Neuronal stem cell (in vitro differentiated cells): ENCODE measurements at regions not wholly inside any gene's neighbourhood (a gene's known extent, or its start where the extent isn't known, plus 50 kb on each side); places are given as distances from the start of the nearest gene placed in this dataset.

ENCODE experiments used
- DNase-seq: peaks from one replicate; pipeline ENCODE4 v3.0.0-alpha.2; 2013; ENCODE audit warnings: low spot score
- H2AFZ ChIP-seq: one replicate; pipeline ENCODE4 v1.6.1; 2013; ENCODE audit warnings: mild to moderate bottlenecking, low read length, inconsistent platforms
- H2AK5ac ChIP-seq: 2 replicates; pipeline ENCODE4 v1.6.1; 2013; ENCODE audit warnings: low read depth, mild to moderate bottlenecking, inconsistent platforms, low read length, moderate library complexity, mixed read lengths
- H2BK120ac ChIP-seq: 2 replicates; pipeline ENCODE4 v1.6.1; 2013; ENCODE audit warnings: low read depth, mild to moderate bottlenecking, inconsistent platforms, low read length, moderate library complexity, mixed read lengths
- H2BK12ac ChIP-seq: one replicate; pipeline ENCODE4 v1.6.1; 2013; ENCODE audit warnings: low read length, inconsistent platforms
- H2BK15ac ChIP-seq: 2 replicates; pipeline ENCODE4 v1.6.1; 2013; ENCODE audit warnings: mild to moderate bottlenecking, low read length, inconsistent platforms, mixed read lengths
- H2BK5ac ChIP-seq: one replicate; pipeline ENCODE4 v1.6.1; 2013; ENCODE audit warnings: inconsistent platforms, mild to moderate bottlenecking, low read length, moderate library complexity
- H3K14ac ChIP-seq: one replicate; pipeline ENCODE4 v1.6.1; 2013; ENCODE audit warnings: low read length, inconsistent platforms
- H3K18ac ChIP-seq: 2 replicates; pipeline ENCODE4 v1.6.1; 2013; ENCODE audit warnings: low read length, inconsistent platforms
- H3K23ac ChIP-seq: 2 replicates; pipeline ENCODE4 v1.6.1; 2013; ENCODE audit warnings: low read depth, mild to moderate bottlenecking, mixed read lengths, low read length, inconsistent platforms; ENCODE audit not compliant: poor library complexity
- H3K27ac ChIP-seq: replicated peaks from 3 replicates; pipeline ENCODE4 v1.5.1; 2013; ENCODE audit warnings: low read length, inconsistent platforms
- H3K27me3 ChIP-seq, 3 experiments: 2 replicates each; pipeline ENCODE4 v1.6.1; 2013; ENCODE audit warnings: low read length in 3 of 3, mild to moderate bottlenecking in 2 of 3, inconsistent platforms in 1 of 3, low read depth in 1 of 3, mixed read lengths in 1 of 3, moderate library complexity in 1 of 3; ENCODE audit not compliant: control insufficient read depth in 3 of 3, insufficient read depth in 3 of 3
- H3K36me3 ChIP-seq, 2 donors: replicated peaks in 1 of 2; 2 replicates each; pipeline ENCODE4 v1.6.1; 2013; ENCODE audit warnings: low read length in 2 of 2; ENCODE audit not compliant: control insufficient read depth in 2 of 2, insufficient read depth in 2 of 2
- H3K4ac ChIP-seq: 2 replicates; pipeline ENCODE4 v1.6.1; 2013; ENCODE audit warnings: inconsistent platforms, mild to moderate bottlenecking, low read length, moderate library complexity
- H3K4me1 ChIP-seq, 2 donors: 1 replicate in 1 of 2; 2 replicates in 1 of 2; pipeline ENCODE4 v1.6.1; 2013; ENCODE audit warnings: low read length in 2 of 2, low read depth in 1 of 2; ENCODE audit not compliant: control insufficient read depth in 2 of 2, insufficient read depth in 1 of 2
- H3K4me2 ChIP-seq: one replicate; pipeline ENCODE4 v1.6.1; 2013; ENCODE audit warnings: mild to moderate bottlenecking, low read length, inconsistent platforms; ENCODE audit not compliant: insufficient read depth, poor library complexity, severe bottlenecking
- H3K4me3 ChIP-seq, 2 donors: 2 replicates each; pipeline ENCODE4 v1.5.1; 2013; ENCODE audit warnings: low read length in 2 of 2, mild to moderate bottlenecking in 2 of 2, inconsistent platforms in 1 of 2, moderate library complexity in 1 of 2
- H3K79me1 ChIP-seq: one replicate; pipeline ENCODE4 v1.6.1; 2013; ENCODE audit warnings: low read depth, mild to moderate bottlenecking, inconsistent platforms, low read length, moderate library complexity
- H3K9ac ChIP-seq: one replicate; pipeline ENCODE4 v1.6.1; 2013; ENCODE audit warnings: mild to moderate bottlenecking, low read depth, low read length, inconsistent platforms; ENCODE audit not compliant: poor library complexity
- H3K9me3 ChIP-seq, 2 donors: replicated peaks in 1 of 2; 2 replicates each; pipeline versions ENCODE3 to v1.6.1; 2013; ENCODE audit warnings: low read length in 2 of 2, mild to moderate bottlenecking in 2 of 2, inconsistent platforms in 1 of 2, low read depth in 1 of 2, mixed read lengths in 1 of 2, moderate library complexity in 1 of 2; ENCODE audit not compliant: control insufficient read depth in 2 of 2, insufficient read depth in 1 of 2
- H4K8ac ChIP-seq: one replicate; pipeline ENCODE4 v1.6.1; 2013; ENCODE audit warnings: low read depth, mild to moderate bottlenecking, inconsistent platforms, low read length, moderate library complexity
- H4K91ac ChIP-seq: one replicate; pipeline ENCODE4 v1.6.1; 2013; ENCODE audit warnings: low read length, low read depth, mild to moderate bottlenecking, inconsistent platforms; ENCODE audit not compliant: poor library complexity
- WGBS, 2 donors: extraction: QIAGEN DNeasy Blood & Tissue Kit; methylation state at CpG; one replicate each; pipeline ENCODE4 v1.1.7; 2013; ENCODE audit warnings: missing lambda C conversion rate in 2 of 2, mixed read lengths in 1 of 2; ENCODE audit not compliant: insufficient read length in 2 of 2, insufficient replicate concordance in 1 of 2; ENCODE audit errors: extremely low coverage in 2 of 2; 5-methylcytosine and 5-hydroxymethylcytosine counted together

DNA sequence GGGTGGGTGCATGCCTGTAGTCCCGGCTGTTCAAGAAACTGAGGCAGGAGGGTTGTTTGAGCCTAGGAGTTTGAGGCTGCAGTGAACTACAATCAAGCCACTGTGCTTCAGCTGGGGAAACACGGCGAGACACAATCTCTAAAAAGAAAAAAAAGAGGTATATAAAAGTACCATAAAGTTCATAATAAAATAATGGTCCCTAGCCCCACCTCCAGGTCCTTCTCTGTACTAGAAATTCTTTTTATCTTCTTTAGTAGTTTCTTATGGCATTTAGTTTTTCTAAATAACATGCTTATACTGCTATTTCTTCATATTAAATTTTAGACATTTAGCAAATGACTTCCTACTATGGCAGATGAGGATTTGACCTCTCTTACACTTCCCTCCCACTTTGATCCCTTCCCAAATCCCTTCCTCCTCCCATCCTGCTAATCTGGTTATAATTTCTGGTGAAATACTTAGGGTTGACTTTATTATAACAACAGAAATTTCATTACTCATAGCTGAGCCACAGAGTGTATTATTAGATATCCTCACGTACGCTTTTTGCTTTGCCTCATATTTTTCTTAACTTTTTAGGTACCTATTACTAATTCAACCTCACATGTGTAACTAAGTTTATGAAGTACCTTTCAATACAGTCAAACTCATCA is 94.7 kb downstream of the SLC41A2 start:
- Histone ChIP-seq H2BK5ac (no peak overlapping the region), H3K27ac (no peak overlapping the region), H3K4me2 (no peak overlapping the region), H2BK120ac (no peak overlapping the region), H2AK5ac (no peak overlapping the region), H3K18ac (no peak overlapping the region), H2BK12ac (no peak overlapping the region), H4K91ac (no peak overlapping the region), H3K9me3 (no peaks in the 10 kb centered on the region), H3K4me1 (no peaks in the 10 kb centered on the region), H3K4me3 (no peak overlapping the region), H3K23ac (no peak overlapping the region), H3K4ac (no peak overlapping the region), H3K36me3 (no peaks in the 10 kb centered on the region), H3K9ac (no peak overlapping the region), H4K8ac (no peak overlapping the region), H2BK15ac (no peak overlapping the region), H3K14ac (no peak overlapping the region), H3K79me1 (no peaks in the 10 kb centered on the region), H3K27me3 (no peaks in the 10 kb centered on the region), H2AFZ (no peak overlapping the region)
- no CpG with 5 or more reads among the region's 5 CpGs for WGBS, 2 donors
- DNase-seq = no peak

DNA sequence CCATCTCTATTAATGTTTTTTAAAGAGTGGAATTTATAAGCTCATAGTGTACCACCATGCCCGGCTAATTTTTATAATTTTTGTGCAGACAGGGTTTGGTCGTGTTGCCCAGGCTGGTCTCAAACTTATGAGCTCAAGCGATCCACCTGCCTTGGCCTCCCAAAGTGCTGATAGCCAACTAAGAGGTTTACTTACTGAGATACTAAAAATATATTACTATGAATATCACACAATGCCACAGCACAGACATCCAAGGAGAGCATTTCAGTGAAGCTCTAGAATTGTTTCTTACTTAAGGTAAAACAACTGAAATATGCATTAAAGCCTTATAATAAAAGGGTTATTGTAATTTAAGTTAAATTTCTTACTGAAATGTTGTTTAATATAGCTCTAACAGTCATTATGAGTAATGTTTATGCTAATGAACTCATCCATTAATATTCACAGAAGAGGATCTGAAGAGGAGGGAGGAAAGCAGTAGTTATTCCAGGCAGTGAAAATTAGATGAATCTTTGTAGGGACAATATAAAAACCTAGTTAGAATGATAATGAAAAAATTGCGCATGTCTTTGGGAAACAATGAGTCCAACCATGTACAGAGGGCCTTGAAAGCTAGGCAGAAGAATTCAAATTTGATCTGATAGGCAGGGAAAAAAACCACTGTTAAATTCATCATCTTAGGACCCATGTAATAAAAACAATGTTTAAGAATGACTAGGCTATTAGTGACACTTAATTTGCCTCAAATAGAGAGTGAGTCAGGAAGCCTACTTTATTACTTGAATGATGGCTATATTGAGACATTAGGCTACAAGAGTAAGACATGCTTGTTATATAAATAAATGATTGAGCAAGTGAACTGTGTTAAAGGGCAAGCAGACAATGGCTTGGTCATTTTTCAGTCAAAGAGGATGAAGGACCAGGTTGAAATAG is 99.2 kb downstream of the SLC41A2 start:
- Histone ChIP-seq H2BK15ac (no peak overlapping the region), H3K23ac (no peak overlapping the region), H3K4me2 (no peak overlapping the region), H2BK5ac (no peak overlapping the region), H3K27me3 (no peaks in the 10 kb centered on the region), H4K8ac (no peak overlapping the region), H3K4me1 (no peaks in the 10 kb centered on the region), H3K79me1 (no peaks in the 10 kb centered on the region), H3K4ac (no peak overlapping the region), H3K14ac (no peak overlapping the region), H2BK120ac (no peak overlapping the region), H2BK12ac (no peak overlapping the region), H3K18ac (no peak overlapping the region), H3K4me3 (no peak overlapping the region), H4K91ac (no peak overlapping the region), H3K27ac (no peak overlapping the region), H3K9me3 (no peaks in the 10 kb centered on the region), H2AK5ac (no peak overlapping the region), H2AFZ (no peak overlapping the region), H3K9ac (no peak overlapping the region), H3K36me3 (no peaks in the 10 kb centered on the region)
- no peak for DNase-seq
- WGBS, 2 donors = no CpG with 5 or more reads among the region's 4 CpGs

DNA sequence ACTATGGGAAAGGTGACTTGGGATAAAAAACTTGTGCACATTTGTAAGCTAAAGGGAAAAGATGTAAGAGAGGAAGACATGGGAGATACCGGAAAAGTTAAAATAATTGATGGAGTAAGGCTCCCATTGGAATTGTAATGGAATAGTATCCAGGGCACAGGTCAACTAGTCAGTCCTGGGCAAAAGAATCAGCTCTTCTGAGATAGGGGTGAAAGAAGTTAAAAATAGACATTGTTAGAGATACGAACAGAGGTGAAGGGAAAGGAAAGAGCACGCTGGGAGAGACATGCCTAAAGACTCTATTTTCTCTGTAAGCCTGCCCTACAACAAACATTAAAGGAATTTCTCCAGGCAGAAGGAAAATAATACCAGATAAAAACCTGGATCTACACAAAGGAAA is 101.6 kb downstream of the SLC41A2 start:
- H3K9ac ChIP-seq = no peak overlapping the region
- H2AK5ac ChIP-seq = no peak overlapping the region
- H3K36me3 ChIP-seq = no peaks in the 10 kb centered on the region
- H2BK120ac ChIP-seq = no peak overlapping the region
- no peak overlapping the region for H4K8ac ChIP-seq
- no peak overlapping the region for H2BK5ac ChIP-seq
- H3K79me1 ChIP-seq = no peaks in the 10 kb centered on the region
- H3K4me1 ChIP-seq = no peaks in the 10 kb centered on the region
- no peak overlapping the region for H2AFZ ChIP-seq
- no peak overlapping the region for H3K23ac ChIP-seq
- H3K27ac ChIP-seq = no peak overlapping the region
- no peaks in the 10 kb centered on the region for H3K27me3 ChIP-seq
- H3K14ac ChIP-seq = no peak overlapping the region
- no peak overlapping the region for H4K91ac ChIP-seq
- no peak overlapping the region for H3K4me2 ChIP-seq
- no peaks in the 10 kb centered on the region for H3K9me3 ChIP-seq
- WGBS, 2 donors = no CpG with 5 or more reads among the region's 3 CpGs
- H2BK12ac ChIP-seq = no peak overlapping the region
- H3K4ac ChIP-seq = no peak overlapping the region
- no peak overlapping the region for H2BK15ac ChIP-seq
- DNase-seq = no peak
- no peak overlapping the region for H3K18ac ChIP-seq
- H3K4me3 ChIP-seq = no peak overlapping the region

DNA sequence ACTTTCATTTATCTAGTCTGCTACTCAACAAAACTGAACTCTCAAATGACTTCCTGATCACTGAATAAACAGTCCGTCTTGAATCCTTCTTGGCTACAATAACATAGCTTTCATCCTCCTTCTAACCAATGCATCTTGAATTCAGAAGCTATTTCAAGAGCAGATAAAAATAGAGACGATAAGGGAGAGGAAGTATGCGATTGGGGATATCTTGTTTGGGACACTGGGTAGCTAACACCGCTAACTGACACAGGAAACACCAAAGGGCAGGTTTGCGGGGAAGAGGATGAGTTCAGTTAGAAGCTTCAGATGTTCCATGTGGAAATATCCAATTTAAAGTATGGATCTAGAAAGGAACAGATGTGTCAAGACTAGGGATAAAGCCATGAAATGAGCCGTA is 102.5 kb downstream of the SLC41A2 start:
- H2BK120ac ChIP-seq = no peak overlapping the region

More for the DNA sequence above, 102.5 kb downstream of the SLC41A2 start:
- Histone ChIP-seq H2AFZ (no peak overlapping the region), H3K4me2 (no peak overlapping the region), H4K91ac (no peak overlapping the region), H3K4me3 (no peak overlapping the region), H4K8ac (no peak overlapping the region), H3K9me3 (no peaks in the 10 kb centered on the region), H3K9ac (no peak overlapping the region), H3K4ac (no peak overlapping the region), H3K14ac (no peak overlapping the region), H3K27me3 (no peaks in the 10 kb centered on the region), H2AK5ac (no peak overlapping the region), H2BK15ac (no peak overlapping the region), H3K27ac (no peak overlapping the region), H3K79me1 (no peaks in the 10 kb centered on the region), H2BK5ac (no peak overlapping the region), H2BK12ac (no peak overlapping the region), H3K18ac (no peak overlapping the region), H3K23ac (no peak overlapping the region), H3K36me3 (no peaks in the 10 kb centered on the region), H3K4me1 (no peaks in the 10 kb centered on the region)
- WGBS, 2 donors = no CpG with 5 or more reads among the region's 6 CpGs
- no peak for DNase-seq
